Endothelial cell of umbilical vein (primary cell): ENCODE measurements at regions not wholly inside any gene's neighbourhood (a gene's known extent, or its start where the extent isn't known, plus 50 kb on each side); places are given as distances from the start of the nearest gene placed in this dataset.

Source experiments
- BruUV-seq: library from RNA; stranded (reverse); fragments of 400-500 nt; replicated peaks from 2 replicates; lab custom pipeline; 2021; lab: Mats Ljungman, UMichigan
- CTCF ChIA-PET: fragments of 300-600, 350-600 bp; sonication (Branson Sonifier 250); formaldehyde crosslinking; loops from one replicate; lab custom pipeline; 2021; ENCODE audit warnings: antibody characterized with exemption, inconsistent platforms; lab: Charles Lee
- POLR2A ChIA-PET: fragments of 300-600, 350-600 bp; sonication (Branson Sonifier 250); formaldehyde crosslinking; loops from one replicate; lab custom pipeline; 2021; ENCODE audit warnings: antibody characterized with exemption, inconsistent platforms; lab: Charles Lee
- DNase-seq: peaks from one replicate; pipeline ENCODE4 v3.0.0-alpha.2; 2011; ENCODE audit warnings: low read depth, low spot score
- FAIRE-seq: peaks from 2 replicates; lab custom pipeline; 2011; peaks lifted over from hg19 to GRCh38; lab: Jason Lieb, UNC
- H2AFZ ChIP-seq: 2 replicates; pipeline ENCODE4 v1.6.0; 2012; ENCODE audit warnings: low read depth, low read length, control low read depth, inconsistent platforms
- H3K27ac ChIP-seq: 2 replicates; pipeline ENCODE4 v1.5.1; 2011; ENCODE audit warnings: low read depth, mild to moderate bottlenecking, control low read depth, low read length, moderate library complexity; ENCODE audit not compliant: insufficient read depth
- H3K27me3 ChIP-seq, 2 experiments: 2 replicates each; pipeline versions ENCODE4 v1.6.0 to v1.6.1; 2011; ENCODE audit warnings: low read length in 2 of 2, mixed read lengths in 1 of 2; ENCODE audit not compliant: control insufficient read depth in 2 of 2, insufficient read depth in 2 of 2
- H3K36me3 ChIP-seq, 2 experiments: 2 replicates in 1 of 2; 3 replicates in 1 of 2; pipeline ENCODE4 v1.5.1; 2011; ENCODE audit warnings: low read length in 2 of 2, mild to moderate bottlenecking in 1 of 2, moderate library complexity in 1 of 2; ENCODE audit not compliant: control insufficient read depth in 2 of 2, insufficient read depth in 2 of 2; ENCODE audit errors: extremely low read depth in 1 of 2
- H3K4me1 ChIP-seq: 3 replicates; pipeline ENCODE4 v1.5.1; 2011; ENCODE audit warnings: mild to moderate bottlenecking, low read length; ENCODE audit not compliant: control insufficient read depth, insufficient read depth; ENCODE audit errors: extremely low read depth
- H3K4me2 ChIP-seq: 2 replicates; pipeline ENCODE4 v1.6.1; 2011; ENCODE audit warnings: low read length, control low read depth, mixed read lengths; ENCODE audit not compliant: insufficient read depth
- H3K4me3 ChIP-seq, 3 experiments: fragments of 200-600 bp in 1 of 3; sonication (generic), shearing (Covaris generic) in 1 of 3; replicated peaks in 1 of 3; 2 replicates each; pipeline ENCODE4 v1.5.1; 2011 to 2016; ENCODE audit warnings: control low read depth in 3 of 3, low read length in 3 of 3, mild to moderate bottlenecking in 2 of 3, inconsistent platforms in 1 of 3, low read depth in 1 of 3, moderate library complexity in 1 of 3; ENCODE audit not compliant: insufficient read depth in 1 of 3
- H3K79me2 ChIP-seq: 2 replicates; pipeline ENCODE4 v1.6.0; 2012; ENCODE audit warnings: low read length, inconsistent platforms; ENCODE audit not compliant: control insufficient read depth, insufficient read depth
- H3K9ac ChIP-seq: replicated peaks from 2 replicates; pipeline ENCODE3; 2011; ENCODE audit warnings: low read length, control low read depth; ENCODE audit not compliant: insufficient read depth; ENCODE audit errors: extremely low read depth
- H3K9me1 ChIP-seq: replicated peaks from 3 replicates; pipeline ENCODE4 v1.6.0; 2011; ENCODE audit warnings: mild to moderate bottlenecking, low read length; ENCODE audit not compliant: control insufficient read depth, insufficient read depth; ENCODE audit errors: extremely low read depth
- H3K9me3 ChIP-seq: replicated peaks from 2 replicates; pipeline ENCODE4 v1.5.1; 2012; ENCODE audit warnings: low read length, inconsistent platforms; ENCODE audit not compliant: control insufficient read depth, insufficient read depth
- H4K20me1 ChIP-seq: replicated peaks from 2 replicates; pipeline ENCODE3; 2011; ENCODE audit warnings: mild to moderate bottlenecking, low read length; ENCODE audit not compliant: control insufficient read depth, insufficient read depth; ENCODE audit errors: extremely low read depth
- EZH2 ChIP-seq: IDR thresholded peaks from 2 replicates; pipeline ENCODE4 v1.6.1; 2012; ENCODE audit warnings: borderline replicate concordance, low read depth, mild to moderate bottlenecking, moderate library complexity, low read length, inconsistent platforms; ENCODE audit not compliant: severe bottlenecking
- FOS ChIP-seq: IDR thresholded peaks from 2 replicates; pipeline ENCODE4 v1.6.1; 2011; ENCODE audit warnings: mild to moderate bottlenecking, low read length, moderate library complexity, borderline replicate concordance; ENCODE audit not compliant: insufficient read depth
- GATA2 ChIP-seq: IDR thresholded peaks from 2 replicates; pipeline ENCODE4 v1.7.0; 2011; ENCODE audit warnings: low read depth, mild to moderate bottlenecking, moderate library complexity, mixed read lengths, low read length; ENCODE audit not compliant: insufficient read length, insufficient read depth
- MYC ChIP-seq: IDR thresholded peaks from one replicate; pipeline ENCODE4 v1.6.1; 2011; ENCODE audit warnings: mild to moderate bottlenecking, low read depth, low read length
- POLR2AphosphoS5 ChIP-seq: IDR thresholded peaks from 2 replicates; pipeline ENCODE4 v1.6.1; 2012; ENCODE audit warnings: low read depth, mild to moderate bottlenecking, control low read depth, low read length, moderate library complexity; ENCODE audit not compliant: insufficient read depth
- dilution Hi-C: fragments of 300-500 bp; cut with MboI; formaldehyde crosslinking; loops from one replicate; pipeline ENCODE4 v1.15.0; 2019; ENCODE audit warnings: low sequenced_read_pairs; ENCODE audit not compliant: extremely low pct_ligation_motif_present
- intact Hi-C: fragments of 100-400 bp; cut with micrococcal nuclease; formaldehyde crosslinking; loops from one replicate; pipeline ENCODE4 v1.10.0; 2022
- TF ChIP-seq, protein P1 (sequence below), 2 donors: IDR thresholded peaks; 1 replicate in 1 of 2; 2 replicates in 1 of 2; pipeline ENCODE4 v1.5.1; 2011; ENCODE audit warnings: low read length in 2 of 2, mild to moderate bottlenecking in 2 of 2, moderate library complexity in 2 of 2, control low read depth in 1 of 2, inconsistent platforms in 1 of 2, low read depth in 1 of 2; ENCODE audit not compliant: insufficient read depth in 1 of 2; ENCODE audit errors: extremely low read depth in 1 of 2

DNA sequence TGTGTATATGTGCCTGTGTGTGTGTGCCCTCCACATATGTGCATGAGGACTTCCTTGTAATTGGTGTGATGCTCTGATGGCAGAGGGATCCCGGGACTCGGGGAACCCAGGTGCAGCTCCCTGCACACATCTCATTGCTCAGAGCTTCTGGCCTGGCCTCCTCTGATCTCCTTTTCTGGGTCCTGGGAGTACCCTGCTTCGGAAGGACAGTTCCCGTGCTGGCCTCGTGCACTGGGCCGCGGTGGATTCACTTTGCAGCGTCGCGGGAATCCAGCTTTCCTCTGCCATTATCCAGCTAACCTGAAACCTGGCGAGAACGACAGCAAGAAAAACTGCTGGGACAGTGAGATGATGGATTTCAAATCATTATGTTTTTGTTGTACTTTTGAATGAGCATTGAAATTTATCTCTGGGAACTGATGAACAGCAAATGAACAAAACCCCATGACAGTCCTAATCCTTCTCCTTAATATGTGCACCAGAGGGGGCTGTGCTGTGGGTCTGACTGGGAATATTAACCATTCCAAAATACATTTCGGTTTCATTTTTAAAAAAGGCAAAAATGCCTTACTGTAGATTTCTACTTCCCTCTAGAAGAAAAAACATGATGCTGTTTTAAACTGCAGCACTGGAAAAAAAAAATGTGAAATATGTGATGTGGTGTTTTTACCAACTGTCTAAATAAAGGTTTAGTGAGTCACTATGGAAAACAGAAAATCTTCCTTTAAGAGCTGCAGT, 78.2 kb downstream of the PTGR3 start:
- POLR2A ChIA-PET: no interaction called here
- CTCF ChIA-PET: no interaction called here
- dilution Hi-C loops (no loop called here), intact Hi-C loops (no loop called here)
- Histone ChIP-seq H3K9ac (no peak overlapping the region), H3K27ac (no peak overlapping the region), H3K4me2 (no peak overlapping the region), H3K27me3 (no peaks in the 10 kb centered on the region), H3K9me1 (no peaks in the 10 kb centered on the region), H3K36me3 (no peaks in the 10 kb centered on the region), H4K20me1 (no peaks in the 10 kb centered on the region), H3K79me2 (no peaks in the 10 kb centered on the region), H3K4me1 (no peaks in the 10 kb centered on the region), H3K9me3 (no peaks in the 10 kb centered on the region), H2AFZ (no peak overlapping the region), H3K4me3 (no peak overlapping the region)
- no TSS peak for BruUV-seq
- TF ChIP-seq MYC (no peak), POLR2AphosphoS5 (no peak), GATA2 (no peak), EZH2 (no peak), FOS (no peak)
- TF ChIP-seq, protein P1, sequence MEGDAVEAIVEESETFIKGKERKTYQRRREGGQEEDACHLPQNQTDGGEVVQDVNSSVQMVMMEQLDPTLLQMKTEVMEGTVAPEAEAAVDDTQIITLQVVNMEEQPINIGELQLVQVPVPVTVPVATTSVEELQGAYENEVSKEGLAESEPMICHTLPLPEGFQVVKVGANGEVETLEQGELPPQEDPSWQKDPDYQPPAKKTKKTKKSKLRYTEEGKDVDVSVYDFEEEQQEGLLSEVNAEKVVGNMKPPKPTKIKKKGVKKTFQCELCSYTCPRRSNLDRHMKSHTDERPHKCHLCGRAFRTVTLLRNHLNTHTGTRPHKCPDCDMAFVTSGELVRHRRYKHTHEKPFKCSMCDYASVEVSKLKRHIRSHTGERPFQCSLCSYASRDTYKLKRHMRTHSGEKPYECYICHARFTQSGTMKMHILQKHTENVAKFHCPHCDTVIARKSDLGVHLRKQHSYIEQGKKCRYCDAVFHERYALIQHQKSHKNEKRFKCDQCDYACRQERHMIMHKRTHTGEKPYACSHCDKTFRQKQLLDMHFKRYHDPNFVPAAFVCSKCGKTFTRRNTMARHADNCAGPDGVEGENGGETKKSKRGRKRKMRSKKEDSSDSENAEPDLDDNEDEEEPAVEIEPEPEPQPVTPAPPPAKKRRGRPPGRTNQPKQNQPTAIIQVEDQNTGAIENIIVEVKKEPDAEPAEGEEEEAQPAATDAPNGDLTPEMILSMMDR (IDR thresholded peaks at IDR 0.05; ENCODE audit: extremely low read depth in 1 of 2, insufficient read depth in 1 of 2, low read depth in 1 of 2, low read length in 2 of 2): no peak
- FAIRE-seq (no peak), DNase-seq (no peak)
